NCI-H2171 (cell line): ENCODE measurements at regions not wholly inside any gene's neighbourhood (a gene's known extent, or its start where the extent isn't known, plus 50 kb on each side); places are given as distances from the start of the nearest gene placed in this dataset.
A peak's percentile ranks its signal among the peaks of the same experiment; 100 is the strongest.

Experiments used
- DNase-seq: peaks from one replicate; lab custom pipeline; 2025; lab: John Stamatoyannopoulos, UW

DNA sequence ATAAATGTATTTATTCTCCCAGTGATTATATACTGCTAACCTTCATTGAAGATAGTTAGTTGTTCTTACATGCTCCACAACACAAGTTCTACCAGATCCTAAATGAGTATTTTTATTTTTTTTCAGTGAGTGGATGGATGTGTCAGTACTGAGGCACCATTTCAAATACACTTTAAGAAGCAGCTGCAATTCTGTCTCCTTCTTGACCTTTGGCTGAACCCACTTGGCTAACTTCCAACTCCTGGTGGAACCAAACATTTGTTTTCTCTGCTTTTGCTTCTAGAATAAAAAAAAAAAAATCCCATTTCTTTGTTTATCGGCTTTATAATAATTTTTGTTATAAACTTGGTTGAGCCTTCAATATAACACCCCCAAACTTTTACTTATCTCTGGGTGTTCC is 458.3 kb upstream of the MAP3K7 start:
- DNase-seq: no peak

DNA sequence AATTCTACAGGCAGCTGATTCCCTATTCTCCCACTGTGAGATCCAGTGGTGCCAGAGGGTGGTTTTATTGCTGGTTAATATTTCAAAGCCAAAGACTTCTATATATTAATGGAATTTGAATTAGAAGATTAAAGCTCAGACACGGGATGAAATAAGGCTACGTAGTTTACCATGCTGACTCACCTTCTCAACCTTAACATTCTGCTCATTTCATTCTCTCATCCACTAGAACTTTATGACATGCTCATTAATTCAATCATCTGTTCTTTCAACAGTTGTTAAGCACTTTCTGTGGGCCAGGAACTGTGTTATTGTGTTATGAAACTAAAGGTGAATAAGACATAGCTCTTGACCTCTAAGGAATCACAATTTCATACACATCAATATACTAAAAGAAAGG is 456.9 kb upstream of the MAP3K7 start:
- DNase-seq: no peak

DNA sequence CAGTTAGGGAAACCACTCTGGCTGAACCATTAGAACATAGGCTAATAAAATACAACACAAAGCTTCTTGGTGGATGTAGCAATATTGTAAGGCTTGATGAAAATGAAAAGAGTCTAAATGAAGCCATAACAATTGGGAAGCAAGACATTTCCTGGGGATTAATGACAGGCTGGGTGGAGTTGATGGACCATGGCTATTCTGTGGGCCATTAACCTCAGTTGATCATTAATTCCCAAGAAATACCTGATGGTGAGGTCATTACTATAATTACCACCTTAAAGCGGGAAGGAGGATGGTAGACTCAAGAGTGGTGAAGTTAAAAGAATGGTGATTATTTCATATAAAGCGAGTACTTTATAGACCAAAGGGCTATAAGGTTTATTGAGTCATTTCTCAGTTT is 455.8 kb upstream of the MAP3K7 start:
- no peak for DNase-seq

DNA sequence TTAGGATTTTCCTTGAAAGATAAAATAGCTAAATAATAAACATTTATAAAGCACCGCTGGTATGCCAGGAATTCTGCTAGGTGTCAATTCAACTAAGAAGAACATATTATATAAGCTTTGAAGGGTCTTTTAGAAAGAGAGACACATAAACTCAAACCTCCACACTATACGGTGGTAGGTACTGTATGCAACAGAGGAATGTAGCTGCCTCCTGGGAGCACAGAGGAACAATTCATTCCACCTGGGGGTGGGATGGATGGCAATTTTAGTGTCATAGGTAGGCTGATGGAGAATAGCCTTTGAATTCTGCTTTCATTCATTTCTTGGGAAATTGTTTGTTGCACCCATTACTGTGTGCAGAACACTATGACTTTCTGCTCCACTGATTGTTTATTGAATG is 447.1 kb upstream of the MAP3K7 start:
- no peak for DNase-seq

DNA sequence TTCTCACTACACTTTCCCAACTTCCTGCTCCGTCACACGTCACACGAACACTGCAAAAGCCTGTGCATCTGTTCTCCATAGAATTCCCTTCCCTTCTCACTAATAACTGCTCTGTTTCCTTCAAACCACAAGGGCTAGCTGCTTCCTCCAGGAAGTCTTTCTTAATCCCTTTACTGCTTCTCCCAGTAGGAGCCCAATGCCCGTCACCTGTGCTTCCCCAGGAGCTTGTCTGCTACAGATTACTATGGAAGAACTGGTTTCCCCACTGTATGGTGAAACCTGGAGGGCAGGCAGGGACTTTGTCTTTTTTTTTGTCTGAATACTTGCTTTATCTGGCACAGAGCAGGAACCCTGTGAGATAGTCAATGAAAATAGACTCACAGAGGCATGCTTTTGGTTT is 444.7 kb upstream of the MAP3K7 start:
- no peak for DNase-seq

DNA sequence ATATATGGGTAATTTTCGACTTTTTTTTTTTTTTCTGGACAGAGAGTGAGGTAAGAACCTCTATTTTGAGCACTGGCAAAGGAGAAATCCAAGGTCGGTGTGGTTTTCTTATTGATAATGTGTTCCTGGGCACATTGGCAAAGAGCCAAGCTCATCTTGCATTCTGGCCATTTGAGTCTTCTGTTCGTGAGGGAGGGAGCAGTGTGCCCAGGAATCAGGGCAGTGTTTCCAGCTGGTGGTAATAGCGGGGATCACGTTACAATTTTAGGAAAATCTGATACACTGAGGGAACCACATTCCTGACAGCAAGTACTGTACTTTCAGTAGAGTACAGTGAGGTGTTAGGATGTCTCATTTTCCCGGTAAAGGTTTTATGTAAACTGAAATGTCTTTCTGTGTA is 442.3 kb upstream of the MAP3K7 start:
- DNase-seq: peak; percentile 33

DNA sequence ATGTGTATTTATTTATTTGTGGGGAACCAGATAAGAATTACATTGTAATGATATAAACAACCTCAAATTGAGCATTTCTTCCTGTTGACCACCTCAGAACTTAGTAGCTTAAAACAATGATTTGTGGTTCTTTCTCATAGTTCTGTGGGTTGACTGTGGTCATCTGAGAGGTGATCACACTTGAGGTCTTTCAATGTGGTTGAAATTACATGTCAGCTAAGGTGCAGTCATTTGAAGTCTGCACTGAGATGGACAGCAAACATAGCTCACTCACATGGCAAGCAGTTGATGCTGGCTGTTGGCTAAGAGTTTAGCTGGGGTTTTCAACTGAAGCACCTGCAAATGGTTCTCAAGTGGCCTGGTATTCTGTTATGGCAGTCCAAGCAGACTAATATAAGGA is 436.7 kb upstream of the MAP3K7 start:
- no peak for DNase-seq

DNA sequence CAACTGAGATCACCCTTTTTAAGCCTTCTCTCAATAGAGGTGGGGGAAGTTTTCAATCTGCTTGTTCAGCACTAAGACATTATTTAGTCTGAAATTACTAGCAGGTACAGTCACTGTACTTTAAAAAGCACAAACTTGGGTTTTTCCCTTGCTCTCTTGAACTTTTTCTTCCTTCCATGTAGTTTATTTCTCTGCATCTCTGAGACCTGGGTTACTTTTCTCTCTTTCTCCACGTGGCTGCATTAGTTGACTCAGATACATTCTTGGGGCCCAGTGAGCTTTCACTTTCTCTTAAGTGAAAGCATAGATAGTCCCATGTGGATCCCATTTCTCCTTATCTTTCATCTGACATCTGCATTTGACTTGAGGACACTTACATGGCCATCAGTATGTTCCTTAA is 433.9 kb upstream of the MAP3K7 start:
- no peak for DNase-seq

DNA sequence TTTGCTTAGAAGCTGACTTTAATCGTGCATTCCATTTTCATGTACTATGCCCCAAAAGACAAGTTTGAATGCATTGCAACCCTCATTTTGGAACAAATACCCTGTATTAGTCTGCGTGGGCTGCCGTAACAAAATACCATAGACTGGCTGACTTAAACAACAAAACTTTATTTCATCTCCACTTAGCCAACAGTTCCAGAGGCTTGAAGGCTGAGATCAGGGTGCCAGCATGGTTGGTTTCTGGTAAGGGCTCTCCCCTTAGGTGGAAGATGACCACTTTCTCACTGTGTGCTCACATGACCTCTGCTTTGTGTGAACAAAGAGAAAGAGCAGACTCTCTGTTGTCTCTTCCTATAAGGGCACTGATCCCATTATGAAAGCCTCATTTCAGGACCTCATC is 431.7 kb upstream of the MAP3K7 start:
- DNase-seq: no peak

DNA sequence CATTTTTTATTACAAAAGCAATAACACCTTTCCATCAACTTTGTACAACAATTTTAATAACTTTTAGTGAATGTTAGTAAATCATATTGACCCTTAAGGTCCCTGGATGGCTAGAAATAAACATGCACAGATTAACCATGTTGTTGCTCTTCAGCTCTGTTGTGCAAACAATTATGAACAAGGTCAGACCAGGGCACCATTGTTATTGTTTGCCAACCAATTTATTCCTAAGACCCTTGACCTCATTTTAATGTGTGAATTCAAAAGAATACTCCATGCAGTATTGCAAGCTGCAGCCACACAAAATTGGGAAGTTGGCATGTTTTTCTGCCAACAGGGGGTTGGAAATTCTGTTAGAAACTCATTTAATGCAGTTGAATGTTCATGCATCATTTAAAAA is 426.6 kb upstream of the MAP3K7 start:
- no peak for DNase-seq

DNA sequence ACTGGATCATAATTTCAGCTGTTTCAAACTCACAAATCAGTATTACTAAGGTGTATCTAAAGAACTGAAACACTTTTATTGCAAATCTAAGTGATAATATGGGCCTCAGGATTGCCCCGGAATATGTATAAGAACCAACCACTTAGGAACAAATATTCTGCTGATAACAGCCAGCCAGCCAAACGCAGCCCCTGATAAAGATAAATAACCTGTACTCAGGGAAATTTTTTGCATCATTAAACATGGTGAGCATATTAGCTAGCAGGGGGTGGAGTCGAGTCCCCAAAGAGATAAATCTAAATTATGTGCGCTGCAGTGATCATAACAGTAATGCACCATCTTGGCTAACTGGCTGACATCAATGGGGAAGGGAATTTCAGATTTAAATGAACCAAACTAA is 410.2 kb upstream of the MAP3K7 start:
- no peak for DNase-seq

DNA sequence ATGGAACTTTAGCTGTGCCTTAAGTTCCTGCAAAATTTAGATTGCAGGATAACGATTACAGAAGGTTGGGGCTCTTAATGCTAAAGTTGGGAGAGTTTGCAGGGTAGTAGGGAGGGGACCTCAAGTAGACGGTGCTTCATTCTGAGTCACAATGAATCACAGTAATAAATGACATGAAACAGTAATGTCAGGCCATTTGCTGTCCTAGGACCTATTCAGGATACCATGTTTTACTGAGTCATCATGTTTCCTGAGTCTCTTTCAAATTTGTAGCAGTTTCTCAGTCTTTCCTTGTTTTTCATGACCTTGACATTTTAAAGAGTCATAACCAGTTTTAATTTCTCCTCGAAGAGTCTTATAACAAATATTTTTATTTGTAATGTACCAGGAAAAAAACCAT is 406.9 kb upstream of the MAP3K7 start:
- no peak for DNase-seq

DNA sequence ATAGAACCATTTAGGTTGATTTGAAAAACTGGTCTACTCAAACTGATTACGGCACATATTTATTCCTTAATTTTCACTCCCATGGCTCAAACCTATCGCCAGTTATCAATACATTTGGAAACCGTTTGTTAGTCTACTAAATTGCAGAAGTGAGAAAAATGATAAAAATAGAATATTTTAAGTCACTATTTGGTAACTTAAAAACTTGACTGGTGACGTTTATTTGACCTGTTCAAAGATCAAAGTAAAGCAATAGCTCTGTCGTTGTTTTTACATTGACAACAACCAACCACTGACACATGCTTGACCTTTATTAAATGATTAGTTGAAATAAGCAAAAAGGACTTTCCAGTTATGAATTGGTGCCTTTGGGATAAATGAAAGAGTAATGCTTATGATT is 402.9 kb upstream of the MAP3K7 start:
- DNase-seq: no peak

DNA sequence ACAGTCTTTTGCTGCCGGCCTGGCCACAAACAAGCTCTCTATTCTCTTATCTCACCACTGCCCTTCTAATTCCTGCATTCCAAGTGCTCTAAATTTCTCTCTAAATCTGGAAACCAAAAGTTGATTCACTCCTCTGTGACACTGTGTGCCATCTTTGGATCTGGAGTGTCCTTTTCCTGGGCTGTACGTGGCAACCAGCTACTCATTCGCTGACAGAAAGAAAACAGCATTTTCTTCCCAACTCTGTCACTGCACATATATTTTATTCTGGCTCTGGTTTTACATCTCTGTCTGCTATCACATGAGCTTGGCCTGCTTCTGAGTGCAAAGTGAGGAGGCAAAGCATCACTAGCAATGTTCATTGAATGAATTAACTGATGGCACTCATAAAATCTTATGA is 397.2 kb upstream of the MAP3K7 start:
- no peak for DNase-seq

DNA sequence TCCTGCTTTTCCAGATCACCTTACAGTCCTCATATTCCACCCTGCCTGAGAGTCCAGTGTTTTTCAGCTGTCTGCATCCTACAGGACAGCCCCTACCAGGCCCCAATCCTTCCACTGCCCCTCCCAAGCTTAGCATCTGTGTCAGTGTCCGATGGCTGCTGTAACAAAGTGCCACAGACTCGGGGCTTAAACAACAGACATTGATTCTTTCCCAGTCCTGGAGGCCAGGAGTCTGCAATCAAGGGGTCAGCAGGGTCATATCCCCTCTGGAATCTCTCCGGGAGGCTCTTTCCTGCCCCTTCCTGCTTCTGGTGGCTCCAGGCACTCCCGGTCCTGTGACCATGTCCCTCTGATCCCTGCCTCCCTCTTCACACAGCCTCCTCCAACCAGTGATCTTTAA is 396.6 kb upstream of the MAP3K7 start:
- DNase-seq: no peak

DNA sequence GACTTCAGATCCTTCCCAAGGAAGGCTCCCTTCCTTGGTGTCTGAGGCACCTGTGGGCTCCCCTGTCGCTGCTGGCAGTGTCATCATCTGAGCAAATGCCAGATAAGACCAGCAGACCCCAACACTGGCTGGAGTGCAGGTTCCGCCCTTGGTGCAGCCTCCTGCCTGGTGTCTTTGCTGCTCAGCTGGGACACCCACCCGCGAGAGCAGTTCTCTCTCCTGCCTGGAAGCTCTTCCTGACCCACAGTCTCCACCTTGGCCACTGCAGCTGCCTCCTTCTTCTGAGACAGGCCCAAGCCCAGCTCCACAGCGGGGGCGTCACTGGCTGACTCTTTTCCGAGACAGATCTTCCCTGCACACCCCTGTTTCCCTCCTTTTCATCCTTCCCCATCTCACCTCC is 395.7 kb upstream of the MAP3K7 start:
- DNase-seq: no peak

DNA sequence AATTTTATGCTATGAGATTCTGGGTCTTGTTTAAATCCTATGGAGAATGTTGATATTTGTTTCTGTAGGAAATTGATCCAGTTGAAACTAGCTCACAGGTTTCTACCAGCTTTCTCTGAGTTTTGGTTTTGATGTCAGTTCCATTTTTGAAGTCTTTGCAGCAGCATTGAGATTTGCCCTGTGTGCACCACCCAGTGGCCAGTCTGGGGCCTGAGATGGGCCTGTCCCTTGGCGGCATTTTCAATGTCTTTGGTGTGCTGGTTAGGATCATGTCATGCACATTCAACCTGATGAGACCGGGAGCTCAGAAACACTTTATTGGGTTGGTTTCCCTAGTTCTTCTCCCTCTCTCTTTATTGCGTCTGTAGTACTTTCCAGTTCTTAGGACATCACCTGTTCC is 395.2 kb upstream of the MAP3K7 start:
- no peak for DNase-seq

DNA sequence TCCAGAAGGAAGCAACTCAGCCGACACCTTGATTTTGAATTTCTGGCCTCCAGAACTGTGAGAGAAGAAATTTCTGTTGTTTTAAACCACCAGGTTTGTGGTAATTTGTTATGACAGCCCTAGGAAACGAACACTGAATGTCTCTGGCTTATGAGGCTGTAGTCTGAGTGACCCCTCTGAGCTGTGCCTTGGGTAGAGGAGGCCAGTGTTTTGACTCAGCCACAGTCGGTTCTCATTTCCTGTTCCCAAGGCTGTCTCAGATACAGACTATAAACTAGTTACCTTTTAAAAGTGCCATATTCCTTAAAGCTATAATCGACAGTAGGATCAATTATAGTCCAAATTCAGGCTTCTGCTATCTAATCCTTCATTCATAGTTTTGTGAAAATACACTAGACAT is 391.2 kb upstream of the MAP3K7 start:
- no peak for DNase-seq

DNA sequence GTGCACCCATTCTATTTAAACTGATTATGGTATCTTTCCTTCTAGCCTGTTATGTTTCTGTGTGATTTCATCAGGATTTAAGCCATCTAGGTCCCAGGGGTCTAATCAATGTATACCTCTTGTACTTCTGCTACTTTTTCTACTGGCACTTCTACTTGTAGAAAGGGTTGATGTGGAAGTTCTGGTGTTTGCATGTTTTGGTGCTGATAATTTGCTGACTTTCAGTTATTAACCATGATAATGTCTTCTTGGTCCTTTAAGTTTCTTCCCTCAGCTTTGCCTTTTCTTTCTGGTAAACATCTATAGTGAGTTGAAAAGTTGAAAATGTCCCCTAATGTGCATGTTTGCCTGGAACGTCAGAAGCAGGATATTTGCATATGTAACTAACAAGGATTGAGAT is 390.6 kb upstream of the MAP3K7 start:
- DNase-seq: no peak

DNA sequence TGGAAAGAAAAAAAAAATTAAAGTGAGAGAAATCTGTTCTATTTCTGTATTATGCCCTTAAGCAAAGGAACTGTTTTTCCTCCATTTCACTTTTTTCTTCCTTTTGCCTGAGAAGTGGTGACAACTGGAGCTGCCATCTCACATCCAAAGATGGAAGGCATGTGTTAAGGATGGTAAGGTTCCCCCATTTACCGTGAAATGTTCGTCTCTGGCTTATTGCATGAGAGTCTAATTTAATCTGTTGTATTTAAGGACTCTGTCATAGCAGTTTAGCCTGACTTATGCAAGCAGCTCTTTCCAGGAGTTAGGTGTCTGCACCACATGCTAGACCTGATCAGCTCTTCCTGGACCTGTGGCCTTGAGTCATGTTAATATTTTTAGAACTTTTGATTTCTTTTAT is 389.5 kb upstream of the MAP3K7 start:
- DNase-seq: no peak

DNA sequence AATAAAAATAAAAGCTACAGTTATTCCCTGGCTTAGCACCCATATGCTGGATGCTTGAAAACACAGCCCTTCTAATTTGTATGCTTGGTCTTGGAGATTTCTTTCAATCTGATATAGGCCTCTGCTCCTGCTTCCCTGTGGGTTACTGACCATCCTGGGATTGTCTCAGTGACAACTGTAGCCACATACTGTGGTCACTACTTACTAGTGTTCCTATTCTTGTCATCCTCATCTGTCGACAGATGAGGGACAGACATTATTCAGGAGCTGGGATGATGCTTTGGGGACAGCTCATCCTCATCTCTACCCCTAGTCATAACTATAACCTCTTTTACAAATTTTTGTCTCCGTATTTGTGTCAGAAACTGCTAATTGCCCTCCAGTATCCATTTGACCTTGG is 388.9 kb upstream of the MAP3K7 start:
- no peak for DNase-seq

DNA sequence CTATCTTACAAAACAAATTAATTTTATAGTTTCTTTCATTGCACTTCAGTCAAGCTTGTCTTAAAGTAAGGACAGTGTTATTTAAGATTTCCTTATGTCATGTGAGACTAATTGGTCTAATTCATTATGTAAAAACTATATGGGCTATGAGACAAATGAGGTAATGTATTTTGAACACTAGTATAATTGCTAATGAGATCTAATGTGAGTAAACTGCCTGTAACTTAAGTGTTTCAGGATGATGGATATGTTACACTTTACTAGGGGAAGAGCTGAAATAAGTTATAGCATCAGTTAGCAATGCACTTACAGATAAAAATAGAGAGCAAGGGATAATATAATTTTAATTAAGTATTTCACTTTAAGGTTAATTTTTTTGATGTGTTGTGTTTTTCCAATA is 386.3 kb upstream of the MAP3K7 start:
- no peak for DNase-seq

DNA sequence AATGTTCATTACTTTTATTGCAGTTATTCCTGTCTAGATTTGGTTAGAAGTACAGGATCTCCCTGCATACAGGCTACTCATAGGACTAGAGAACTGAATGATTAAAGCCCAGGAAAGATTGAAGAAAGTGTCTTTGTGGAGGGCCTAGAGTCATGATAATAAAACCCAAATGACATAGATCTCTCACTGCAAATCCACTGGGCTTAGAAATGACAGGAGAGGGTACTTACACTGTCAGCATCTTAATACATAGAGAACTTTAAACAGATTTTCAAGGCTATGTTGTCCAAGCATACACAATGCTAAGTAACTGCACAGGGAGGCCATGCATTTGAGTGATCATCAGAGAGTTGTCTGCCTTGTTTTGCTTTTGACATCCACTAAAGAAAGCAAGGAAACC is 383.8 kb upstream of the MAP3K7 start:
- no peak for DNase-seq

DNA sequence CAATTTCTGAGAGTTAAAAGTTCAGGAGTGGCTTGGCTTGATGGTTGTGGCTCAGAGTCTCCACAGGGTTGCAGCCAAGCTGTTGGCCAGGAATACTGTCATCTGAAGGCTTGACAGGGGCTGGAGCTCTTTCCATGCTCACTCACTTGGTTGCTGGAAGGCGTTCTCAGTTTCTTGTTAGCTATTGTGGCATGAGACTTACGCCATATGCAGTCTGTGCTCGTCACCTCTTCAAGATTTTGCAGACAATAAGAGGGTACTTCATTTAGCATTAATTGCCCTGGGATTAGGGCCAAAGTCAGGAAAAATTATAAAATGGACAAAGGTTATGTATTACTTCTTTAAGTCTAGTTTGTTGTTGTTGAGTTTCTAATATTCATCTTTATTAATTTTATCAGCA is 380.6 kb upstream of the MAP3K7 start:
- no peak for DNase-seq

DNA sequence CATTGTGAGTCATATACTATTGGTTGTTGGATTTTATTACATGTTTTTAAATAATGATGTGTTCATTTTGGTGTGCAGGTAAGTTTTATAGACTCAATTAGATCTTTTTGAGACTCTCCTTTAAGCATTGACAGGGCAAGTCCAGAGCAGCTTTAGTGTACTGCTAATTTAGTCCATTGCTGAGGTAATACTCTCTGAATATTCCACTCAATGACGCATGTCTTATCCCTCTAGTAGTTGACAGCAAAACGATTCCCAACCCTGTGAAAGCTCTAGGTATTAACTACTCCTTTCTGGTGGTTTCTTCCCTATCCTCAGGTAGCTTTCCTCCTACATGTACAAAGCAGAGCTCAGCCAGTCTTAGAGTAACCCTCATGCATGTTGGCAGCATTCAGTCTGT is 373.5 kb upstream of the MAP3K7 start:
- DNase-seq: no peak

DNA sequence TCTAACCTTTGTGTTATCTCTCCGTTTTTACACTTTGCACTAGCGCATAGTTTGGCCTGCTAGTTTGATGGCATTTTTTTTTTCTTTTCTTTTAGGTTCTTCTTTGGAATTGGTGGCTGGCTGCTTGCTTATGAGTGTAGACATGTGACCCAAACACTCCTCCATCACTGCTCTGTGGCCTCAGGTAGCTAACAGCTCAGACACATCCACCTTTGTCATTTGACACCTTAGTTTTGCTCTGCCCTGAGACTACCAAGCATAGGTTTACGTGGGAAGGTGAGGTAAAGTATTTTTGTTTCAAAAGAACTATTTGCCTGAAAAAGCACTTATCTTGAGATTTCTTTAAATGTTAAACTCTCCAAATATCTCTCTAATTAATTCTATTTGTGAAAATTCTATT is 368.4 kb upstream of the MAP3K7 start:
- no peak for DNase-seq
